ENCODE measurements at regions not wholly inside any gene's neighbourhood (a gene's known extent, or its start where the extent isn't known, plus 50 kb on each side); places are given as distances from the start of the nearest gene placed in this dataset.

GRCh38 chr3:109532257-109533216, 195.2 kb upstream of the DPPA4 start:
- FAIRE-seq, result no peak

GRCh38 chr3:109545746-109546145, 208.4 kb upstream of the DPPA4 start:
- FAIRE-seq, result no peak

GRCh38 chr3:109548192-109548938, 211.0 kb upstream of the DPPA4 start:
- FAIRE-seq, result no peak

- FAIRE-seq, result no peak
Observed at GRCh38 chr3:109553591-109554371, 216.4 kb upstream of the DPPA4 start.

- no peak for FAIRE-seq
Observed at GRCh38 chr3:109559389-109559788, 222.0 kb upstream of the DPPA4 start.

- no peak for FAIRE-seq
Observed at GRCh38 chr3:109563149-109563548, 225.8 kb upstream of the DPPA4 start.

GRCh38 chr3:109569135-109569846, 231.9 kb upstream of the DPPA4 start:
- no peak for FAIRE-seq

GRCh38 chr3:109570408-109570807, 233.1 kb upstream of the DPPA4 start:
- no peak for FAIRE-seq

- no peak for FAIRE-seq
Observed at GRCh38 chr3:109572301-109572700, 235.0 kb upstream of the DPPA4 start.

GRCh38 chr3:109596991-109597390, 259.6 kb upstream of the DPPA4 start:
- no peak for FAIRE-seq

- FAIRE-seq, result no peak
Observed at GRCh38 chr3:109597444-109597843, 260.1 kb upstream of the DPPA4 start.

GRCh38 chr3:109607897-109608296, 270.6 kb upstream of the DPPA4 start:
- FAIRE-seq, result no peak

- no peak for FAIRE-seq
Observed at GRCh38 chr3:109608574-109608973, 271.2 kb upstream of the DPPA4 start.

GRCh38 chr3:109618766-109619378, 281.5 kb upstream of the DPPA4 start:
- no peak for FAIRE-seq

GRCh38 chr3:109631897-109632296, 294.6 kb upstream of the DPPA4 start:
- FAIRE-seq, result no peak

GRCh38 chr3:109640146-109640652, 302.9 kb upstream of the DPPA4 start:
- FAIRE-seq, result no peak

GRCh38 chr3:109642025-109642424, 304.7 kb upstream of the DPPA4 start:
- no peak for FAIRE-seq

- no peak for FAIRE-seq
Observed at GRCh38 chr3:109643590-109643989, 306.2 kb upstream of the DPPA4 start.

- FAIRE-seq, result no peak
Observed at GRCh38 chr3:109644332-109644731, 307.0 kb upstream of the DPPA4 start.

GRCh38 chr3:109644746-109645145, 307.4 kb upstream of the DPPA4 start:
- no peak for FAIRE-seq

- no peak for FAIRE-seq
Observed at GRCh38 chr3:109648027-109648426, 310.7 kb upstream of the DPPA4 start.

GRCh38 chr3:109656225-109656624, 318.9 kb upstream of the DPPA4 start:
- no peak for FAIRE-seq
